ENCODE measurements at regions not wholly inside any gene's neighbourhood (a gene's known extent, or its start where the extent isn't known, plus 50 kb on each side); places are given as distances from the start of the nearest gene placed in this dataset.
"Not testable (repeated sequence)": the region's sequence is repeated elsewhere in the genome, so short reads cannot be mapped to it uniquely, and the experiment has no call there.

DNA sequence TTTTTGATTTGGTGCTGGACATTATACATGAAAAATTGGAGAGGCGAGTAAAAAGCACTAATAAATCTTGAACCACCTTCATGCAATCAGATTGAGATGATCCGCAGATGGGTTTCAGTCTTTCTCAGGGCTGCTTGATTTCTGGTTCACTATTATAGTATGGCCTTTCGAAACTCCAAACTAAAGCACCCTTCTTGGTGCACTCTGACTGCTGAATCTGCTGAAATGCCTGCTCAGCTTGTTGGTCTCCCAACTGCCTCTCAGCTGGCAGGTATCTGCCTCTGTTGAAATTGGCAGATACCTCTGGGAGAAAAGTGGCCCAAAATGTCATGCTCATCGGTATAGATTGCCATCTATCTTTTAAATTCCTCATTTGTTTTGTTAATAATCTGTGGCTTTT is 102.5 kb upstream of the WIPF3 start:
- DNase-seq: not testable (repeated sequence)

DNA sequence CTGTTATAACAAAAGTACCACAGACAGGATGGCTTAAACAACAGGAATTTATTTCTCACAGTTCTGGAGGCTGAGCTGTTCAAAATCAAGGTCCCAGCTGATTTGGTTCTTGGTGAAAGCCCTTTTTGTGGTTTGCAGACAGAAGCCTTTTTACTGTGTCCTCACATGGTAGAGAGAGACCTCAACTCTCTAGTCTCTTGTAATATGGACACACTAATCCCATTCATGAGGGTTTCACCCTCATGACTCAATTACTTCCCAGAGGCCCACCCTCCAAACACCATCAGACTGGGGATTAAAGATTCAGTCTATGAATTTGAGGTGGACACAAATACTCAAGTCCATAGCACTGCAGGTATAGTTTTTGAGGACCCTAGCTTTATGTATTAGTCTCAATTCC is 97.3 kb upstream of the WIPF3 start:
- DNase-seq: not testable (repeated sequence)

DNA sequence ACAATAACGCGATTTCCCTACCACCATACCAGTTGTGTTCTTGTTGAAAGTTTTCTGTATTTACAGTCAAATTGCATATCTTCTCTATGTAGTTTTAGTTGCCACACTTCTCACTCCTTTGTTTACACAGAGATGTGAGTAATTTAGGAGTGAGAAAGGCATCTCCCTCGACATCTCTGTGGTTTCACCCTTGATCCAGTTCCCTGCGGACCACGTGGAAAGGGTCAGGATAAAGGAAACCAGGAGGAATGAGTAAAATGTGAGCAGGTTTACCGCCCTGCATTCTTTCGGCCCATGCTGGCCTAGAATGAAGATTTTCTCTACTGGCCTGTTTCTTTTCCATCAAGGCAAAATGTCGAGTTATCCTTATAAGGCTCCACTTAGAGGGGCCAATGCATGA is 83.2 kb upstream of the WIPF3 start:
- DNase-seq: peak; percentile 93

DNA sequence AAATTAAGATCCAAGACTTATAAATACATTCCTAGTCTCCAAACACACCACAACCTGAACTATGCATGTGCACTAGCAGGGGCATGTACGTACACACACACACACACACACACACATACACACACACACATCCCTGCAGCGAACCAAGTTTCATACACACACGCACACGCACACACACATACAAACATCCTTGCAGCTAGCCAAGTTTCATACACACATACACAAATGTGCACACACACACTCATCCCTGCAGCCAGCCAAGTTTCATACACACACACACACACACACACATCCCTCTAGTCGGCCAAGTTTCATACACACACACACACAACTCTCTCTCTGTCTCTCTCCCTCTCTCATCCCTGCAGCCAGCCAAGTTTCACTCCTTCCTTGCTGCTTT is 82.7 kb upstream of the WIPF3 start:
- DNase-seq: peak; percentile 49

- DNase-seq: peak; percentile 78
Measured at GRCh38 chr7:29729534-29730165, 76.7 kb upstream of the WIPF3 start.

DNA sequence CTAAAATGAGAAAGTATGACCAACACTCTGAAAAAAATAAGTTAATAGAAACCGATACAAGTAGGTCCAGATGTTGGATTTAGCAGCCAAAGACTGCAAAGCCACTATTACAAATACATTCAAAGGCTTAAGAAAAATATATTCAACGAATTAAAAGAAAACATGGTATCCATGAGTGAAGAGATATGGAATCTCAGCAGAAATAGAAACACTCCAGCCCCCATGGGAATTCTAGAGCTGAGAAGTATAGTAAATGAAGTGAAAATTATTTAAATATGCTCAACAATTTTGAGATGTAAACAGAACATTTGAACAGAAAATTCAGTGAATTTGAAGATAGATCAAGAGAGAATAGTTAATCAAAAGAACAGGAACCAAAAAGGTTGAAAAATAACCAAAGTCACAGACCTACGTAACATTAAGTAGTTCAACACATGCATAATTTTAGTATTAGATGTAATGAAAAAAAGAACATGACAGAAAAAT is 72.0 kb upstream of the WIPF3 start:
- peak; percentile 2 for DNase-seq

- DNase-seq: not testable (repeated sequence)
Measured at GRCh38 chr7:29747645-29748245, 58.6 kb upstream of the WIPF3 start.

DNA sequence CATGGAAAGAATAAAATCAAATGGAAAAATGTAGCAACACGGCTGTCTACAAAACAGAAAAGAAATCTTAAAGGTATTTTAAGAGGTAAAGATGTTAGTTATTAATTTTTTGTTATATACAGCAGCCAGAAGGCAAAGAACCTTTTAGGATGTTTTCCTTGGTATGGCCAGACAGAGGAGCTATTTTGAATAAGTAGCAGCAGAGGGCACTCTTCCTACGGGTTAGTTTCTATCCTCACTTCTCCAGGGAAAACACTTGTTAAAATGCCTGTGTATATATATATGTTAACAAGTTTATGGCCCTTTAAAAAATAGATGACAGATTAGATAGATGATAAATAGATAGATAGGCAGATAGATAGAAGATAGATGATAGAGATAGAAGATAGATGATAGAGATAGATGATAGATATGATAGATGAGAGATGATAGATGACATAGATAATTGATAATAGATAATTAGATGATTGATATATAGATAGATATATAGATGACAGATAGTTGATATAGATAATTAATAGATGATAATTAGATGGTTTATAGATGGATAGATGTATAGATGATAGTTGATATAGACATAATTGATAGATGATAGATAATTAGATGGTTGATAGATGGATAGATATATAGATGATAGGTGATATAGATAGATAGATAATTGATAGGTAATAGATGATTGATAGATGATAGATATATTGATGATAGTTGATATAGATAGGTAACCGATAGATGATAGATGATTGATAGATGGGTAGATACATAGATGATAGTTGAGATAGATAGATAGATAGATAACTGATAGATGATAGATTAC is 57.8 kb upstream of the WIPF3 start:
- peak; percentile 52 for DNase-seq

GRCh38 chr7:29749701-29750321 is 56.5 kb upstream of the WIPF3 start:
- peak; percentile 6 for DNase-seq

GRCh38 chr7:29750373-29750940 is 55.9 kb upstream of the WIPF3 start:
- DNase-seq: not testable (repeated sequence)

- not testable (repeated sequence) for DNase-seq
Measured at GRCh38 chr7:29751012-29751411, 55.3 kb upstream of the WIPF3 start.

DNA sequence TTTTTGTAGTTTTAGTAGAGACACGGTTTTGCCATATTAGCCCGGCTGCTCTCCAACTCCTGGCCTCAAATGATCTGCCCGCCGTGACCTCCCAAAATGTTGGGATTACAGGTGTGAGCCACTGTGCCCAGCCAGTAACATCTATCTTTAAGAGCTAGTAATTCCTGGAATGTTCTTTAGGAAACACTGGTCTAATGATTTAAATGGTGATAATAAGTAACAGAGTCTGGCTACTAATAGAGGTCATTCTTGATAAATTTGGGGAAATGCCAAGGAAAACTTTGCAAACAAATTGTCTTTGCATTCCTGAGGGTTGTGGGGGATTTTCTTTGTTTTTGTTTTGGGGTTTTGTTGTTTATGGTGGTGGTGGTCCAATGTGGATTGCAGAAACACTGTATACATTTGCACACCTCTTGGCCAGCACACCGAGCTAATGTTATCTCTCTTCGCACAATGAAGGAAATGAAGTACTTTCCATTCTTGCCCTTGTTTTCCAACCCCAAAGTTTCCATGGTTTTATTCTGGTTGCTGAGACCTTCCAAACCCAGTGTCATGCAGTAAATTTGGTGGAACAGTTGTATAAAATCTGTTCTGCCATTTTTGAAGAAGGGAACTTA is 51.3 kb upstream of the WIPF3 start:
- no peak for DNase-seq

Data from fibroblast of skin of scalp (primary cell).